K562 (cell line): ENCODE measurements at regions not wholly inside any gene's neighbourhood (a gene's known extent, or its start where the extent isn't known, plus 50 kb on each side); places are given as distances from the start of the nearest gene placed in this dataset.

Experiments
- ATAC-seq: fragments of 200-7000 bp; cut with Tn5 transposase; 3 replicates; pipeline ENCODE4 v1.9.1; 2020; ENCODE audit warnings: moderate library complexity
- BruUV-seq: library from RNA; stranded (reverse); fragments of 400-500 nt; replicated peaks from 2 replicates; lab custom pipeline; 2021; lab: Mats Ljungman, UMichigan
- CTCF ChIA-PET: fragments of 300-600 bp; formaldehyde crosslinking; extraction: SDS; loops from one replicate; lab custom pipeline; 2021; ENCODE audit warnings: low intra/inter-chr PET ratio; lab: Yijun Ruan, JAX
- POLR2A ChIA-PET: fragments of 300-600, 350-650 bp; sonication (Branson Sonifier 250); formaldehyde crosslinking; extraction: SDS; loops from one replicate; lab custom pipeline; 2021; ENCODE audit warnings: antibody characterized with exemption, inconsistent platforms; lab: Yijun Ruan, JAX
- DNase-seq, 4 experiments: peaks; one replicate each; pipeline versions ENCODE4 v3.0.0 to v3.0.0-alpha.2; 2011 to 2018; ENCODE audit warnings: low spot score in 3 of 4, mixed read lengths in 3 of 4; ENCODE audit errors: extremely low read depth in 1 of 4
- FAIRE-seq: peaks from 2 replicates; lab custom pipeline; 2011; peaks lifted over from hg19 to GRCh38; lab: Jason Lieb, UNC
- H2AFZ ChIP-seq: 2 replicates; pipeline ENCODE4 v1.6.0; 2011; ENCODE audit warnings: low read depth, low read length, control low read depth, inconsistent platforms
- H3K27ac ChIP-seq: fragments of 200-600 bp; 3 replicates; pipeline ENCODE4 v1.8.0; 2011; ENCODE audit warnings: low read depth, mild to moderate bottlenecking, control low read depth, inconsistent platforms, low read length, moderate library complexity, mixed read lengths; ENCODE audit errors: extremely low read depth
- H3K27me3 ChIP-seq, 2 experiments: fragments of 300-600 bp in 1 of 2; 2 replicates in 1 of 2; 3 replicates in 1 of 2; pipeline versions ENCODE4 v1.6.0 to v1.8.0; 2011; ENCODE audit warnings: inconsistent platforms in 2 of 2, low read length in 2 of 2, mild to moderate bottlenecking in 1 of 2, mixed read lengths in 1 of 2, moderate library complexity in 1 of 2; ENCODE audit not compliant: control insufficient read depth in 2 of 2, insufficient read depth in 2 of 2
- H3K36me3 ChIP-seq: fragments of 300-600 bp; 3 replicates; pipeline ENCODE4 v1.8.0; 2011; ENCODE audit warnings: mild to moderate bottlenecking, low read length, inconsistent platforms; ENCODE audit not compliant: control insufficient read depth, insufficient read depth
- H3K4me1 ChIP-seq, 2 experiments: fragments of 200-600 bp in 1 of 2; replicated peaks in 1 of 2; 2 replicates in 1 of 2; 3 replicates in 1 of 2; pipeline versions ENCODE4 v1.5.1 to v1.8.0; 2011; ENCODE audit warnings: inconsistent platforms in 2 of 2, low read length in 2 of 2, mild to moderate bottlenecking in 1 of 2, mixed read lengths in 1 of 2, moderate library complexity in 1 of 2; ENCODE audit not compliant: control insufficient read depth in 2 of 2, insufficient read depth in 2 of 2
- H3K4me2 ChIP-seq: 2 replicates; pipeline ENCODE4 v1.6.1; 2011; ENCODE audit warnings: low read length, control low read depth, inconsistent platforms, mixed read lengths; ENCODE audit not compliant: insufficient read depth
- H3K4me3 ChIP-seq: fragments of 200-600 bp; sonication (generic), shearing (Covaris generic); 2 replicates; pipeline ENCODE4 v1.5.1; 2016; ENCODE audit warnings: control low read depth, inconsistent platforms
- H3K79me2 ChIP-seq: fragments of 200-600 bp; 3 replicates; pipeline ENCODE4 v1.8.0; 2011; ENCODE audit warnings: low read length, inconsistent platforms; ENCODE audit not compliant: control insufficient read depth, insufficient read depth
- H3K9ac ChIP-seq, 2 experiments: 2 replicates each; pipeline versions ENCODE4 v1.6.0 to v1.6.1; 2011; ENCODE audit warnings: low read depth in 2 of 2, low read length in 2 of 2, control low read depth in 1 of 2, inconsistent platforms in 1 of 2, mild to moderate bottlenecking in 1 of 2, mixed read lengths in 1 of 2; ENCODE audit not compliant: insufficient read depth in 1 of 2
- H3K9me1 ChIP-seq: one replicate; pipeline ENCODE4 v1.6.0; 2011; ENCODE audit warnings: inconsistent platforms, mild to moderate bottlenecking, low read length, moderate library complexity; ENCODE audit not compliant: control insufficient read depth, insufficient read depth
- H3K9me3 ChIP-seq: replicated peaks from 2 replicates; pipeline ENCODE4 v1.5.1; 2011; ENCODE audit warnings: low read depth, low read length, inconsistent platforms; ENCODE audit not compliant: control insufficient read depth, insufficient read depth
- H4K20me1 ChIP-seq: replicated peaks from 2 replicates; pipeline ENCODE4 v1.6.1; 2011; ENCODE audit warnings: low read length, inconsistent platforms, mixed read lengths; ENCODE audit not compliant: control insufficient read depth, insufficient read depth
- BCOR ChIP-seq: fragments of 450-650 bp; IDR thresholded peaks from 2 replicates; pipeline ENCODE4 v1.6.1; 2016
- L3MBTL2 ChIP-seq: fragments of 450-650 bp; IDR thresholded peaks from 2 replicates; pipeline ENCODE4 v1.6.1; 2016; ENCODE audit warnings: mild to moderate bottlenecking, moderate library complexity
- MED1 ChIP-seq: sonication (generic); formaldehyde crosslinking; IDR thresholded peaks from 2 replicates; pipeline ENCODE4 v1.8.1; 2023; ENCODE audit warnings: missing genetic modification reagents, borderline replicate concordance
- SMARCE1 ChIP-seq: fragments of 450-650 bp; IDR thresholded peaks from 2 replicates; pipeline ENCODE4 v1.7.1; 2016; ENCODE audit warnings: mild to moderate bottlenecking
- SPI1 ChIP-seq: IDR thresholded peaks from 2 replicates; pipeline ENCODE4 v1.6.1; 2011; ENCODE audit warnings: low read depth, low read length, control low read depth, borderline replicate concordance
- ZSCAN29 ChIP-seq: fragments of 450-650 bp; IDR thresholded peaks from 2 replicates; pipeline ENCODE4 v1.6.1; 2017
- in situ Hi-C: fragments of 300-500 bp; cut with MboI; formaldehyde crosslinking; loops from 4 replicates; pipeline ENCODE4 v1.15.0; 2018; ENCODE audit warnings: inconsistent platforms, mixed read lengths
- intact Hi-C: fragments of 100-400 bp; cut with micrococcal nuclease; formaldehyde crosslinking; loops from 2 replicates; pipeline ENCODE4 v1.14.2; 2022
- TF ChIP-seq, protein P1 (sequence below): fragments of 250-450 bp; sonication (Bioruptor Pico); IDR thresholded peaks from 2 replicates; pipeline ENCODE4 v1.5.0; 2020; ENCODE audit warnings: mild to moderate bottlenecking
- TF ChIP-seq, protein P2 (sequence below): fragments of 250-450 bp; sonication (Bioruptor Pico); IDR thresholded peaks from 2 replicates; pipeline ENCODE4 v1.9.0; 2021; ENCODE audit warnings: mild to moderate bottlenecking
- TF ChIP-seq, protein P3 (sequence below): fragments of 250-450 bp; sonication (Bioruptor Pico); IDR thresholded peaks from 2 replicates; pipeline ENCODE4 v1.5.0; 2022; ENCODE audit warnings: mild to moderate bottlenecking
- TF ChIP-seq, protein P4 (sequence below): sonication (generic); formaldehyde crosslinking; IDR thresholded peaks from 2 replicates; pipeline ENCODE4 v1.8.0; 2022; ENCODE audit warnings: mild to moderate bottlenecking, missing genetic modification reagents

DNA sequence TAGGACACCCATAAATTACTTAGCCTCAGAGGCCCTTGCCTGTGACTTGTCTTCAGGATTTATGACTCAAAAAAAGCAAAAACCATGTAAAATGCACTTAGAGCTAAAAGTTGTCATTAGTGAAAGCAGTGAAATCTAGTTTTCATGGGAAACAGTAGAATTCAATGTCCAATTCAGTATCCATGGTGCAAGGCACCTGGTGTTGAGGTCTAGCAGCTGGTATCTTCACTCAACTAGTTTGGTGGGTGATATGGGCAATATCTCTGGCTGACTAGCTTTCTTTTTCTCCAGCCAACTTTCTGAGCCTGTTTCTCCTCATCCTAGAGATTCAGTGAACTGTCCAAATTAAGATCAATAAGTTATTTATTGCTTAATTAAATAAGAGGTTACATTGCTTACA, 229.8 kb upstream of the NDST4 start:
- POLR2A ChIA-PET, result no interaction called here
- no peak for TF ChIP-seq BCOR
- TF ChIP-seq SMARCE1, result no peak
- TF ChIP-seq, protein P1, sequence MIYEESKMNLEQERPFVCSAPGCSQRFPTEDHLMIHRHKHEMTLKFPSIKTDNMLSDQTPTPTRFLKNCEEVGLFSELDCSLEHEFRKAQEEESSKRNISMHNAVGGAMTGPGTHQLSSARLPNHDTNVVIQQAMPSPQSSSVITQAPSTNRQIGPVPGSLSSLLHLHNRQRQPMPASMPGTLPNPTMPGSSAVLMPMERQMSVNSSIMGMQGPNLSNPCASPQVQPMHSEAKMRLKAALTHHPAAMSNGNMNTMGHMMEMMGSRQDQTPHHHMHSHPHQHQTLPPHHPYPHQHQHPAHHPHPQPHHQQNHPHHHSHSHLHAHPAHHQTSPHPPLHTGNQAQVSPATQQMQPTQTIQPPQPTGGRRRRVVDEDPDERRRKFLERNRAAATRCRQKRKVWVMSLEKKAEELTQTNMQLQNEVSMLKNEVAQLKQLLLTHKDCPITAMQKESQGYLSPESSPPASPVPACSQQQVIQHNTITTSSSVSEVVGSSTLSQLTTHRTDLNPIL (CRISPR knock-in tag), result no peak
- TF ChIP-seq, protein P2, sequence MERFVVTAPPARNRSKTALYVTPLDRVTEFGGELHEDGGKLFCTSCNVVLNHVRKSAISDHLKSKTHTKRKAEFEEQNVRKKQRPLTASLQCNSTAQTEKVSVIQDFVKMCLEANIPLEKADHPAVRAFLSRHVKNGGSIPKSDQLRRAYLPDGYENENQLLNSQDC (CRISPR knock-in tag), result no peak
- no peak for TF ChIP-seq SPI1
- TF ChIP-seq L3MBTL2, result no peak
- no peak for TF ChIP-seq ZSCAN29
- TF ChIP-seq, protein P3, sequence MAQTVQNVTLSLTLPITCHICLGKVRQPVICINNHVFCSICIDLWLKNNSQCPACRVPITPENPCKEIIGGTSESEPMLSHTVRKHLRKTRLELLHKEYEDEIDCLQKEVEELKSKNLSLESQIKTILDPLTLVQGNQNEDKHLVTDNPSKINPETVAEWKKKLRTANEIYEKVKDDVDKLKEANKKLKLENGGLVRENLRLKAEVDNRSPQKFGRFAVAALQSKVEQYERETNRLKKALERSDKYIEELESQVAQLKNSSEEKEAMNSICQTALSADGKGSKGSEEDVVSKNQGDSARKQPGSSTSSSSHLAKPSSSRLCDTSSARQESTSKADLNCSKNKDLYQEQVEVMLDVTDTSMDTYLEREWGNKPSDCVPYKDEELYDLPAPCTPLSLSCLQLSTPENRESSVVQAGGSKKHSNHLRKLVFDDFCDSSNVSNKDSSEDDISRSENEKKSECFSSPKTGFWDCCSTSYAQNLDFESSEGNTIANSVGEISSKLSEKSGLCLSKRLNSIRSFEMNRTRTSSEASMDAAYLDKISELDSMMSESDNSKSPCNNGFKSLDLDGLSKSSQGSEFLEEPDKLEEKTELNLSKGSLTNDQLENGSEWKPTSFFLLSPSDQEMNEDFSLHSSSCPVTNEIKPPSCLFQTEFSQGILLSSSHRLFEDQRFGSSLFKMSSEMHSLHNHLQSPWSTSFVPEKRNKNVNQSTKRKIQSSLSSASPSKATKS (CRISPR knock-in tag), result no peak
- no peak for TF ChIP-seq MED1 (CRISPR knock-in tag)
- TF ChIP-seq, protein P4, sequence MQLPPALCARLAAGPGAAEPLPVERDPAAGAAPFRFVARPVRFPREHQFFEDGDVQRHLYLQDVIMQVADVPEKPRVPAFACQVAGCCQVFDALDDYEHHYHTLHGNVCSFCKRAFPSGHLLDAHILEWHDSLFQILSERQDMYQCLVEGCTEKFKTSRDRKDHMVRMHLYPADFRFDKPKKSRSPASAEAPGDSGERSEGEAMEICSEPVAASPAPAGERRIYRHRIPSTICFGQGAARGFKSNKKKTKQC (CRISPR knock-in tag), result no peak
- Histone ChIP-seq H3K4me2 (no peak overlapping the region), H3K9me3 (no peaks in the 10 kb centered on the region), H3K9me1 (no peaks in the 10 kb centered on the region), H3K79me2 (no peaks in the 10 kb centered on the region), H3K4me1 (no peaks in the 10 kb centered on the region), H3K27ac (no peak overlapping the region), H2AFZ (no peak overlapping the region), H3K36me3 (no peaks in the 10 kb centered on the region), H3K4me3 (no peak overlapping the region), H4K20me1 (no peaks in the 10 kb centered on the region), H3K9ac (no peak overlapping the region), H3K27me3 (no peaks in the 10 kb centered on the region)
- ATAC-seq (no peak), FAIRE-seq (no peak), DNase-seq (no peak)
- BruUV-seq, result no TSS peak
- intact Hi-C loops (no loop called here), in situ Hi-C loops (no loop called here)
- CTCF ChIA-PET, result no interaction called here
